Stimulated activated CD4-positive, alpha-beta T cell treated with anti-CD3 and anti-CD28 coated beads, TNF-alpha, amount 100 ng/mL, for 1 hour (primary cell): ENCODE measurements at regions not wholly inside any gene's neighbourhood (a gene's known extent, or its start where the extent isn't known, plus 50 kb on each side); places are given as distances from the start of the nearest gene placed in this dataset.

Source experiments
- DNase-seq, 3 donors: peaks; one replicate each; pipeline ENCODE4 v3.0.0-alpha.2; 2020; ENCODE audit warnings: low read depth in 3 of 3, low spot score in 1 of 3

DNA sequence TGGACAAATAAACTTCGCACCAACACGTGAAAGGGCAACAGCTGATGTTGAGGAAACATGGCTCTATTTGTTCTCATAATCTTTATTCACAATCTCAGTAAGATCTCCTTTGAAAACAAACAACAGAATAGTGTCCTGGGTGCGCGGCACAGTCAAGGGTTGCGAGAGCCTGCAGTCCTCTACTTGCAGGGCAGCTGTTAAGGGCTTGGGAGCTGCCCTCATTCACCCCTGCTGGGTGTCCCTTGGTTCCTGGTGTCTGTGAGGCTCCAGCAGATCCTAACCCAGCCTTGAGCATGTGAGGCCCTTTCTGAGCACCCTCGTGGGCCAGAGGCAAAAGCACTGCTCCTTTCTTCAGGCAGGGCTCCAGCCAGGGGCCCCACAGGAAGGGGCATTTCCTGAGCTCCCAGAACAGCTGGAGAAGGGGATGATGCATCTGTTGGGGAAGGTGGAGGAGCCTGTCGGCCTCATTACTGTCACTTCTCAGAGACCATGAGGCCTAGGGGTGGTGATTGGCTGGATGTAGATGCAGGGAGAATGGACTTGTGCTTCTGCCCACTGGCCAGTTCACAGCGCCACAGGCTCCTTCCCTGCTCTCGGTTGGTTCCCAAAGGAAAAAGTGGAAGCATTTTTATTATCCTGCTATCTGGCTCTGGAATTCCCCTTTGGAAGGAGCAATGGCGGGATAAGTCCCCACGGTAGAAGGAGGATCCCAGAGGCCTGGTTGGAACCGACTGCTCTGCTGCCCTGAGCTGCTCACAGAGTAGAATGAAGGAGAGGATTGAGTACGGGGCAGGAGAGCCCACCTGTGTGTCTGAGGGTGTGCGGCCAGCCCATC is 51.9 kb upstream of the KLF13 start:
- no peak for DNase-seq

GRCh38 chr15:31275331-31276262 is 51.0 kb upstream of the KLF13 start:
- no peak for DNase-seq

DNA sequence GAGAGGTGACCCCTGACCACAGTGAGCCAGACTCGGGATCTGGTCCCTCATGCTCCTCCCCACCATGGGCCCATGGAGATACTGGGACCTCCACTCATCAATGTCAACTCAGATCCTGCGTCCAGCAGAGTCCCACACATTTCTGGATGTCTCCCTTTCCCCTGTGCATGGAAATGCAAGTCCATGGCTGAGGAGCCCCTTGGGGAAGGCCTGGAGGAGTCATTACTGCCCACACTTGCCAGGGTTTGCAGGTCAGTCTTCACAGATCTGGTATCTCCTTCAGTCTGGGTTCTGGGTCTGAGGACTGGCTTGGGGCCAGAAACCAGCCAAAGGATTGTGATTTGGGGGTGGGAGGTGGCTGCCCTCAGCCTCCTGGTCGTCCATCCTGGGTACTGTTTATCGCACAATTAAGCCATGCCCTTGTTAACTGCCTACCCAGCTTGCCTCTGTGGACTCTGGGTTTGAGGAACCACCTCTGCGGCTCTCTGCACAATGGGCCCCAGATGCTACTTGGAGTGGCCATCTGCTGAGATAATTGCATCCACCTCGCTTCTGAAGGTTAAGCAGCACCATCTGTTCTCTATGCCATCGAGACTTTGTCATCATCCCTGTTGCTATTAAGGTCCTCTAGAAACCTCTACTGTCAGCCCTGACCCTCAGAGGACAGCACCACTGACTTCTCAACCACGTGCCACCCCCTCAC is 49.9 kb upstream of the KLF13 start:
- no peak for DNase-seq
